ENCODE measurements at regions not wholly inside any gene's neighbourhood (a gene's known extent, or its start where the extent isn't known, plus 50 kb on each side); places are given as distances from the start of the nearest gene placed in this dataset.

GRCh38 chr2:128628996-128629395, 310.3 kb upstream of the HS6ST1 start:
- Mint-ChIP-seq H3K4me3 (no peak overlapping the region), H3K9me3 (no peaks in the 10 kb centered on the region), H3K4me1 (peaks cover 6% of the 10 kb centered on the region), H3K27me3 (no peaks in the 10 kb centered on the region), H3K27ac (no peak overlapping the region), H3K36me3 (no peaks in the 10 kb centered on the region)
- ATAC-seq, result no peak

- Mint-ChIP-seq H3K4me1 (no peaks in the 10 kb centered on the region), H3K27me3 (no peaks in the 10 kb centered on the region), H3K36me3 (no peaks in the 10 kb centered on the region), H3K9me3 (no peaks in the 10 kb centered on the region), H3K27ac (no peak overlapping the region), H3K4me3 (no peak overlapping the region)
- no peak for ATAC-seq
Measured at GRCh38 chr2:128630974-128631697, 312.5 kb upstream of the HS6ST1 start.

GRCh38 chr2:128631698-128632500, 313.2 kb upstream of the HS6ST1 start:
- H3K27ac Mint-ChIP-seq, result no peak overlapping the region
- no peaks in the 10 kb centered on the region for H3K4me1 Mint-ChIP-seq
- no peak for ATAC-seq
- no peaks in the 10 kb centered on the region for H3K27me3 Mint-ChIP-seq
- H3K36me3 Mint-ChIP-seq, result no peaks in the 10 kb centered on the region
- H3K4me3 Mint-ChIP-seq, result no peak overlapping the region
- no peaks in the 10 kb centered on the region for H3K9me3 Mint-ChIP-seq

- no peak for ATAC-seq
- Mint-ChIP-seq H3K27ac (no peak overlapping the region), H3K9me3 (no peaks in the 10 kb centered on the region), H3K4me1 (no peaks in the 10 kb centered on the region), H3K4me3 (no peak overlapping the region), H3K27me3 (peaks cover 3% of the 10 kb centered on the region), H3K36me3 (no peaks in the 10 kb centered on the region)
Measured at GRCh38 chr2:128632501-128632800, 313.8 kb upstream of the HS6ST1 start.

DNA sequence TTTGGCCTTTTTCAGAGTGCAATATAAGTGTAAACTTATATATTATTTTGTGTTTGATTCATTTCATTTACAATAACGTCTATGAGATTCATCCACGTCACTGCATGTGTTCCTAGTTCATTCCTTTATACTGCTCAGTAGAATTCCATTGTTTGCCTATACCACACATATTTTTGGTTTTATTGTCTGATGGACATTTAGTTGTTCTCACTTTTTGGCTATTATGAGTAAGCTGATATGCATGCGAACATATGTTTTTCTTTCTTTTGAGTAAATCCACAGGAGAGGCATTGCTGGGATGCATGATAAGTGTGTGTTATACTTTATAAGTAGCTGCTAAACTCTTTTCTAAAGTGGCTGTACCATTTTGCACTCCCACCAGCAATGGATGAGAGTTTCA, 314.8 kb upstream of the HS6ST1 start:
- Mint-ChIP-seq H3K4me3 (no peak overlapping the region), H3K27me3 (peaks cover 13% of the 10 kb centered on the region), H3K9me3 (no peaks in the 10 kb centered on the region), H3K27ac (no peak overlapping the region), H3K36me3 (no peaks in the 10 kb centered on the region), H3K4me1 (no peaks in the 10 kb centered on the region)
- ATAC-seq, result no peak

GRCh38 chr2:128635361-128635900, 316.8 kb upstream of the HS6ST1 start:
- ATAC-seq, result no peak
- Mint-ChIP-seq H3K9me3 (no peaks in the 10 kb centered on the region), H3K4me1 (no peaks in the 10 kb centered on the region), H3K27ac (no peak overlapping the region), H3K36me3 (no peaks in the 10 kb centered on the region), H3K27me3 (peaks cover 13% of the 10 kb centered on the region), H3K4me3 (no peak overlapping the region)

- Mint-ChIP-seq H3K27me3 (peaks cover 13% of the 10 kb centered on the region), H3K9me3 (no peaks in the 10 kb centered on the region), H3K4me1 (no peaks in the 10 kb centered on the region), H3K36me3 (no peaks in the 10 kb centered on the region), H3K27ac (no peak overlapping the region), H3K4me3 (no peak overlapping the region)
- no peak for ATAC-seq
Measured at GRCh38 chr2:128636802-128637147, 318.1 kb upstream of the HS6ST1 start.

- Mint-ChIP-seq H3K9me3 (no peaks in the 10 kb centered on the region), H3K4me1 (no peaks in the 10 kb centered on the region), H3K36me3 (no peaks in the 10 kb centered on the region), H3K27me3 (peaks cover 13% of the 10 kb centered on the region), H3K27ac (no peak overlapping the region), H3K4me3 (no peak overlapping the region)
- ATAC-seq, result no peak
Measured at GRCh38 chr2:128637481-128638155, 318.9 kb upstream of the HS6ST1 start.

GRCh38 chr2:128638341-128639119, 319.9 kb upstream of the HS6ST1 start:
- no peak for ATAC-seq
- Mint-ChIP-seq H3K27ac (no peak overlapping the region), H3K36me3 (no peaks in the 10 kb centered on the region), H3K4me1 (no peaks in the 10 kb centered on the region), H3K27me3 (peaks cover 13% of the 10 kb centered on the region), H3K4me3 (no peak overlapping the region), H3K9me3 (no peaks in the 10 kb centered on the region)

DNA sequence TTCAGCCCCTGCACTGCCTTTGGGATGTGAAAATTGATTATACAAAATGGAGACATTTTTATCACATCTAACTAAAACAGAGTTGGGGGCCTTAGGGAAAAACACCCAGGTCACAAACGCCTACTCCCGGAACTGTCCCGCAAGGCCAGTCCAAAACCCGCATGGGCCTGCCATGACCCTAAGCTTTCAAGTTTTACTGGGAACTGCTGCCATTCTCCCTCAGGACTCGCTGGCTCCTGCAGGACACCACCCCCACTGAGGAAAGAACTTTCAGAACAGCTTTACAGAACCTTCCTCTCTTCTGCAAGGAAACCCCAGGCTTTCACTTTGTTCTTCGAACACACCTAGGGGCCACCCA, 320.4 kb upstream of the HS6ST1 start:
- H3K36me3 Mint-ChIP-seq, result no peaks in the 10 kb centered on the region
- ATAC-seq, result no peak
- no peak overlapping the region for H3K27ac Mint-ChIP-seq
- no peaks in the 10 kb centered on the region for H3K4me1 Mint-ChIP-seq
- no peaks in the 10 kb centered on the region for H3K9me3 Mint-ChIP-seq
- no peak overlapping the region for H3K4me3 Mint-ChIP-seq
- peaks cover 13% of the 10 kb centered on the region for H3K27me3 Mint-ChIP-seq

GRCh38 chr2:128639693-128640092, 321.0 kb upstream of the HS6ST1 start:
- no peak overlapping the region for H3K27ac Mint-ChIP-seq
- H3K27me3 Mint-ChIP-seq, result peaks cover 13% of the 10 kb centered on the region
- H3K4me3 Mint-ChIP-seq, result no peak overlapping the region
- no peaks in the 10 kb centered on the region for H3K9me3 Mint-ChIP-seq
- no peaks in the 10 kb centered on the region for H3K4me1 Mint-ChIP-seq
- no peak for ATAC-seq
- H3K36me3 Mint-ChIP-seq, result no peaks in the 10 kb centered on the region

DNA sequence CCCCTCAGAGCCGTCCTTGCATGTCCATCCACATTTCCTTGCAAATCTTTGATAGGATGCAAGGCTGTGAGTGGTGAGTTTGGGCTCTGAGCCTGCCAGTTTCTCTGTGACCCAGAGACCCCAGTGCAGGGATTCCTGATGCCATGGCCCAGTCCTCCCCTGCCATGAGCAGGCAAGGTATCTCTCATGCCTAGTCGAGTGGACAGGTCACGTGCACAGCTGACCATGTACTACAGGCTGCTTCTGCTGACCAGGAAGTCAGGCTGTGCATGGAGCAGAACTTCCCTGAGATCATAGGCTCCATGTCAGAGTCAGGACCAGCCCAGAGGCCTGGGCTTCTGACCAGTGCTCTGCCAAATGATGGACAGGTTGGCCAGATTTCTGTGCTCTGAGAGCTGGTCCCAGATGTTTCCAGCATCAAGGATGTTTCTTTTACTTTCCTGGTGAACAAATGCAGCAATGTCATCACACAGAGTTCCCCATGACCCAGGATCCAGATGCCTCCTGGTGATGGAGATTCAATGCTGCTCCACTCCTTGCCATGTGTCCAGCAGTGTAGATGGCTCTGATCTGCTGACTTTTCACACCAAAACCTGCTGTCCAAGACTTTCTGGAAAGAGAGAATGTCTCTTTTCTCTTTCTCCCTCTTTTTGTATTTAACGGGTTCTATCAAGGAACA, 321.6 kb upstream of the HS6ST1 start:
- ATAC-seq, result no peak
- no peaks in the 10 kb centered on the region for H3K4me1 Mint-ChIP-seq
- no peaks in the 10 kb centered on the region for H3K36me3 Mint-ChIP-seq
- H3K9me3 Mint-ChIP-seq, result no peaks in the 10 kb centered on the region
- peaks cover 13% of the 10 kb centered on the region for H3K27me3 Mint-ChIP-seq
- no peak overlapping the region for H3K4me3 Mint-ChIP-seq
- no peak overlapping the region for H3K27ac Mint-ChIP-seq

- Mint-ChIP-seq H3K4me1 (no peaks in the 10 kb centered on the region), H3K9me3 (no peaks in the 10 kb centered on the region), H3K4me3 (no peak overlapping the region), H3K36me3 (no peaks in the 10 kb centered on the region), H3K27ac (no peak overlapping the region), H3K27me3 (peaks cover 13% of the 10 kb centered on the region)
- no peak for ATAC-seq
Measured at GRCh38 chr2:128640845-128641360, 322.2 kb upstream of the HS6ST1 start.

GRCh38 chr2:128641421-128642080, 322.9 kb upstream of the HS6ST1 start:
- Mint-ChIP-seq H3K27me3 (peaks cover 13% of the 10 kb centered on the region), H3K36me3 (no peaks in the 10 kb centered on the region), H3K27ac (no peak overlapping the region), H3K9me3 (no peaks in the 10 kb centered on the region), H3K4me1 (no peaks in the 10 kb centered on the region), H3K4me3 (no peak overlapping the region)
- no peak for ATAC-seq

All from stimulated activated memory B cell treated with anti-CD40 and anti-IgM and Interleukin-4, amounts not matched to agents 10 μg/mL and 1 μg/mL and 100 μg/mL, for 72 hours (primary cell).